ENCODE measurements at regions not wholly inside any gene's neighbourhood (a gene's known extent, or its start where the extent isn't known, plus 50 kb on each side); places are given as distances from the start of the nearest gene placed in this dataset.
"Not testable (repeated sequence)": the region's sequence is repeated elsewhere in the genome, so short reads cannot be mapped to it uniquely, and the experiment has no call there.

- no peak overlapping the region for H3K4me3 ChIP-seq (replicated peaks; ENCODE audit: insufficient read depth, low read length)
- DNase-seq (ENCODE audit: low read depth in 1 of 2, low spot score in 1 of 2), result no peak
- no peaks in the 10 kb centered on the region for H3K27me3 ChIP-seq (ENCODE audit: insufficient read depth, poor library complexity, severe bottlenecking)
- TF ChIP-seq POLR2AphosphoS5 (IDR thresholded peaks at IDR 0.05; ENCODE audit: low read depth) (no peak), SPI1 (IDR thresholded peaks at IDR 0.05; ENCODE audit: borderline replicate concordance, low read depth) (no peak), CTCF (IDR thresholded peaks at IDR 0.05; ENCODE audit: insufficient read depth, low read length) (no peak)
- H3K27ac ChIP-seq (replicated peaks), result no peak overlapping the region
Observed at GRCh38 chr4:186805020-186805820, 81.6 kb upstream of the FAT1 start.

GRCh38 chr4:186805917-186806316, 82.3 kb upstream of the FAT1 start:
- H3K27ac ChIP-seq (replicated peaks); H3K27me3 ChIP-seq (ENCODE audit: insufficient read depth, poor library complexity, severe bottlenecking); DNase-seq (ENCODE audit: low read depth in 1 of 2, low spot score in 1 of 2); H3K4me3 ChIP-seq (replicated peaks; ENCODE audit: insufficient read depth, low read length): not testable (repeated sequence)

GRCh38 chr4:186806679-186807421, 83.2 kb upstream of the FAT1 start:
- TF ChIP-seq SPI1 (IDR thresholded peaks at IDR 0.05; ENCODE audit: borderline replicate concordance, low read depth) (no peak), GABPA (IDR thresholded peaks at IDR 0.05; ENCODE audit: low read depth) (no peak), POLR2AphosphoS5 (IDR thresholded peaks at IDR 0.05; ENCODE audit: low read depth) (no peak), CTCF (IDR thresholded peaks at IDR 0.05; ENCODE audit: insufficient read depth, low read length) (no peak), REST (IDR thresholded peaks at IDR 0.05; ENCODE audit: insufficient replicate concordance, low read depth) (no peak)
- Histone ChIP-seq H3K27ac (replicated peaks) (no peak overlapping the region), H3K27me3 (ENCODE audit: insufficient read depth, poor library complexity, severe bottlenecking) (no peaks in the 10 kb centered on the region), H3K4me3 (replicated peaks; ENCODE audit: insufficient read depth, low read length) (no peak overlapping the region)
- DNase-seq (ENCODE audit: low read depth in 1 of 2, low spot score in 1 of 2), result no peak

GRCh38 chr4:186807808-186808629, 84.4 kb upstream of the FAT1 start:
- TF ChIP-seq SPI1 (IDR thresholded peaks at IDR 0.05; ENCODE audit: borderline replicate concordance, low read depth) (no peak), POLR2AphosphoS5 (IDR thresholded peaks at IDR 0.05; ENCODE audit: low read depth) (no peak), CTCF (IDR thresholded peaks at IDR 0.05; ENCODE audit: insufficient read depth, low read length) (no peak)
- H3K27ac ChIP-seq (replicated peaks), result no peak overlapping the region
- no peak for DNase-seq (ENCODE audit: low read depth in 1 of 2, low spot score in 1 of 2)
- no peak overlapping the region for H3K4me3 ChIP-seq (replicated peaks; ENCODE audit: insufficient read depth, low read length)
- H3K27me3 ChIP-seq (ENCODE audit: insufficient read depth, poor library complexity, severe bottlenecking), result no peaks in the 10 kb centered on the region
